HEK293T (cell line): ENCODE measurements at regions not wholly inside any gene's neighbourhood (a gene's known extent, or its start where the extent isn't known, plus 50 kb on each side); places are given as distances from the start of the nearest gene placed in this dataset.

Source experiments
- CTCF ChIA-PET: fragments of 350-600 bp; formaldehyde crosslinking; extraction: SDS; loops from one replicate; lab custom pipeline; 2021; ENCODE audit warnings: antibody characterized with exemption, inconsistent platforms; lab: Yijun Ruan, JAX
- POLR2A ChIA-PET: fragments of 350-600 bp; formaldehyde crosslinking; extraction: SDS; loops from one replicate; lab custom pipeline; 2020; ENCODE audit warnings: antibody characterized with exemption, inconsistent platforms; lab: Yijun Ruan, JAX
- DNase-seq: peaks from one replicate; pipeline ENCODE4 v3.0.0; 2012; ENCODE audit warnings: mixed read lengths; ENCODE audit errors: extremely low spot score
- ARNT ChIP-seq: fragments of 450-650 bp; IDR thresholded peaks from 2 replicates; pipeline ENCODE4 v1.6.1; 2017; ENCODE audit warnings: mild to moderate bottlenecking
- BHLHE40 ChIP-seq: fragments of 450-650 bp; IDR thresholded peaks from 2 replicates; pipeline ENCODE4 v1.6.1; 2016; ENCODE audit warnings: mild to moderate bottlenecking, moderate library complexity, borderline replicate concordance
- CTBP1 ChIP-seq: fragments of 450-650 bp; IDR thresholded peaks from 2 replicates; pipeline ENCODE4 v1.6.1; 2016; ENCODE audit warnings: borderline replicate concordance
- ELF4 ChIP-seq: fragments of 450-650 bp; IDR thresholded peaks from 2 replicates; pipeline ENCODE4 v1.6.1; 2017; ENCODE audit warnings: antibody characterized with exemption
- FOXA1 ChIP-seq: fragments of 450-650 bp; IDR thresholded peaks from 2 replicates; pipeline ENCODE4 v1.6.1; 2016; ENCODE audit warnings: mild to moderate bottlenecking
- FOXK2 ChIP-seq: fragments of 450-650 bp; IDR thresholded peaks from 2 replicates; pipeline ENCODE4 v1.6.1; 2016; ENCODE audit warnings: mild to moderate bottlenecking
- FOXM1 ChIP-seq: fragments of 450-650 bp; IDR thresholded peaks from 2 replicates; pipeline ENCODE4 v1.6.1; 2017; ENCODE audit warnings: mild to moderate bottlenecking, borderline replicate concordance
- HDGF ChIP-seq: fragments of 450-650 bp; IDR thresholded peaks from 2 replicates; pipeline ENCODE4 v1.6.1; 2017; ENCODE audit warnings: antibody characterized with exemption, borderline replicate concordance
- L3MBTL2 ChIP-seq: fragments of 450-650 bp; conservative IDR thresholded peaks from 2 replicates; pipeline ENCODE4 v1.6.1; 2016; ENCODE audit warnings: mild to moderate bottlenecking
- LEF1 ChIP-seq: fragments of 450-650 bp; IDR thresholded peaks from 2 replicates; pipeline ENCODE4 v1.6.1; 2017; ENCODE audit warnings: mild to moderate bottlenecking, borderline replicate concordance
- NFRKB ChIP-seq: fragments of 450-650 bp; IDR thresholded peaks from 2 replicates; pipeline ENCODE4 v1.6.1; 2016; ENCODE audit warnings: mild to moderate bottlenecking, moderate library complexity
- SP1 ChIP-seq: fragments of 450-650 bp; IDR thresholded peaks from 2 replicates; pipeline ENCODE4 v1.6.1; 2017
- SUZ12 ChIP-seq: fragments of 450-650 bp; IDR thresholded peaks from 2 replicates; pipeline ENCODE4 v1.6.1; 2016; ENCODE audit warnings: mild to moderate bottlenecking
- TARDBP ChIP-seq: fragments of 450-650 bp; IDR thresholded peaks from 2 replicates; pipeline ENCODE4 v1.6.1; 2016
- ZNF384 ChIP-seq: fragments of 450-650 bp; IDR thresholded peaks from 2 replicates; pipeline ENCODE4 v1.6.1; 2016
- TF ChIP-seq, protein P1 (sequence below): fragments of 450-650 bp; IDR thresholded peaks from 2 replicates; pipeline ENCODE4 v1.6.1; 2016

DNA sequence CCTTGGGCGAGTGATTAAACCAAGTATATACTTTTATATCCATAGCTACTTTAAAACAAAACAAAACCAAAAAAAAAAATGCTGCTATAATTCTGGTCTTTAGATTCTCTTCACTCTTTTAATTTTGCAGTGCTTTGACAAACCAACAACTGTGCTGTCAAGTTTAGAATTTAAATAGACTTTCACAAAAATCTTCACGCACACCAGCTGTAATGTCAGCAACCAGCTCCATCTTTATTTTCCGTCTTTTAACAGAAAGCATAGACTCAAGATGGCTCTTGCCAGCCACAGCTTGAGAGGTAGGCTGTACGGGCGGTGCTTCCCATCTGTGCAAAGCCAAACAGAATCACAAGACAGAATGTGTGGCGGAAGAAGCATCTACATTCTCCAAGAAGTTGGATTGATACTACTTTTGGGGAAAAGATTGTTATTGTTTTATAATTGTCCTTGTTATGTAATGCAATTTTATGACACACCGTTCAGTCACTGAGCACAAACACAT lies 388.3 kb upstream of the MAGEC2 start:
- DNase-seq = no peak
- POLR2A ChIA-PET = no interaction called here
- no peak for TF ChIP-seq FOXM1
- TF ChIP-seq ELF4 = no peak
- TF ChIP-seq NFRKB = no peak
- no peak for TF ChIP-seq SUZ12
- no peak for TF ChIP-seq ARNT
- TF ChIP-seq FOXK2 = no peak
- no peak for TF ChIP-seq BHLHE40
- no peak for TF ChIP-seq TARDBP
- TF ChIP-seq FOXA1 = no peak
- TF ChIP-seq SP1 = no peak
- no peak for TF ChIP-seq LEF1
- no peak for TF ChIP-seq CTBP1
- no peak for TF ChIP-seq L3MBTL2
- TF ChIP-seq, protein P1, sequence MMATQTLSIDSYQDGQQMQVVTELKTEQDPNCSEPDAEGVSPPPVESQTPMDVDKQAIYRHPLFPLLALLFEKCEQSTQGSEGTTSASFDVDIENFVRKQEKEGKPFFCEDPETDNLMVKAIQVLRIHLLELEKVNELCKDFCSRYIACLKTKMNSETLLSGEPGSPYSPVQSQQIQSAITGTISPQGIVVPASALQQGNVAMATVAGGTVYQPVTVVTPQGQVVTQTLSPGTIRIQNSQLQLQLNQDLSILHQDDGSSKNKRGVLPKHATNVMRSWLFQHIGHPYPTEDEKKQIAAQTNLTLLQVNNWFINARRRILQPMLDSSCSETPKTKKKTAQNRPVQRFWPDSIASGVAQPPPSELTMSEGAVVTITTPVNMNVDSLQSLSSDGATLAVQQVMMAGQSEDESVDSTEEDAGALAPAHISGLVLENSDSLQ = no peak
- TF ChIP-seq HDGF = no peak
- no peak for TF ChIP-seq ZNF384
- CTCF ChIA-PET = no interaction called here

DNA sequence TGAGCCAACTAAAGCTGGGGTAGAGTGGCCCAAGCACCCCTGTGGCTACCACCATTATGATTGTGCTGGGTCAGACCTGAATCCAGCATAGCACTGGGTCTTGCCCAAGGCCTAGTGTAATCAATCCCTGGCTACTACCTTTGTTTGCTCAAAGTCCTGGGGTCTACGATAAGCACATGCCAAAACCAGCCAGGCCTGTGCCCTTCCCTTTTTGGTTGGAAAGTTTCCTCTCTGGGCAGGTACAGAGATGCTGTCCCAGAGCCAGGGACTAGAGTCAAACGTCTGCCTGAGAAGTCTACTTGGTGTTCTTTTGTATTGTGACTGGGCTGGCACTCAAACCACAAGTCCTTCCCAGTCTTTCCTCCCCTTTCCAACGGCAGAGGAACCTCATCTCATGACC lies 371.5 kb upstream of the MAGEC2 start:
- DNase-seq = no peak
- POLR2A ChIA-PET = no interaction called here
- CTCF ChIA-PET = no interaction called here
- no peak for TF ChIP-seq LEF1

DNA sequence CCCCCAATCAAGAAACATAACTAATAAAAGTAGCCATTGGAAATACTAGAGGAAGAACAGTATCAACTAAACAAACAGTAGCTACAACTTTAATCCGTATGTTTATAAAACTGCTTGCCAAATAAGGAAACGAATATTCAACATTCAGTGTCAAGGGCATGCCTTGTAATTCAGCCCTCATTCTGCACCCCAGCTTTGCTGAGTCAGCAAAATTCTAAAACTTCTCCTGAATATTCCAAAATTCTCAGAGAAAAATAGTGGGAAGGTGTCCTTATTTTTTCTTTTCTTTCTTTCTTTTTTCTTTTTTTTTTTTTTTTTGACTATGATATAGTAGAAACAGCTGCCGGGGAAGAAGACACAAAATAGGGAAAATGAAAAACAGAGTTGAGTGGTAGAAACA lies 344.8 kb upstream of the MAGEC2 start:
- no peak for DNase-seq
- ChIA-PET POLR2A (no interaction called here), CTCF (no interaction called here)
- TF ChIP-seq CTBP1 (no peak), FOXA1 (no peak), FOXM1 (no peak)

DNA sequence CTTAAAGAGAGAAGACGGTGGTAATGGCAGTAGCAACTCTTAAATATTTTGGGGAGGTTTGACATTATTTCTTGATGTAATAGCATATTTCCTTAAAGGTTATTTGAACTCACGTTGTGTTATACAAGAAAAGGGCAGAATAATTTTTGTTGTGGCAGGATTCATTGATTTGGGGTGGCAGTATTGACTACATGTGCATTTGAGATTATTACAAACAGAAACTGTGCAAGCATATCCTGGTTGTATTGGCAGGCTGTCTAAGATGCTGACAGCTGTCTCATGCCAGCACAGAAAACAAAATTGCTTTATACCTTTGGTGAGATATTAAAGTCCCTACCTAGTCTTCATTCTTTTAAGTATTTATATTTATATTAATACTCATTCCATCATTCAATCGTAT lies 300.7 kb upstream of the MAGEC2 start:
- DNase-seq = no peak
- TF ChIP-seq LEF1 (no peak), L3MBTL2 (no peak), CTBP1 (no peak), FOXA1 (no peak), SUZ12 (no peak), ELF4 (no peak), ARNT (no peak), HDGF (no peak), BHLHE40 (no peak), FOXK2 (no peak), NFRKB (no peak), ZNF384 (no peak)
- ChIA-PET CTCF (no interaction called here), POLR2A (no interaction called here)

DNA sequence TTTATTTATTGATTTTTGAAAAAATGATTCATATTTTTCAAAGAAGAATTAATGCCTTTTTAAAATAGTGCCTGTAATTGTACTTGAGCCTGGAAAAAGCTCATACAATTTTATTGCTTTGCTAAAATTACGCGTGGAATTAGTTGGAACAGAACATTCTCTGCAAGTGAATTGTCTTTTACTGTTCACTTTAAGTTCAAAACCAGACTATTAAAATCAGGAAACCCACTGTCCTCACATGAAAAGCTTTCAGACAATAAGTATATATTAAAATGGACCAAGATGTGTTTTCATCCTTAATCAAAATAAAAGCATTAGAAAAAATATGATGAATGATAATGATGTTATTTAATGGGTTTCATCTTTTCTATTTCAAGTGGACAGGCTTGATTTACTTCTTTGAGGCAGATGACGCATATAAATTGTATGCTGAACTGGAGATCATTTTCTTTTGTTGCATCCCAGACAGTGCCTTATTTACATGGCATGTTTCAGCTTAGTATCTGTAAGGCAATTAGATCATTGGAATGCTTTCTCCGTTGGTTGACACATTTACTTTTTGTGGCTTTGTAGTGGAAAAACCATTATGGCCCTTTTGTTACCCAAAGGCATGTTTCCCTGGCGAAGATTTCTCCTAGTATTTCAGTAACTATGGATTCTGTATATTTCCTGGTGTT lies 299.0 kb upstream of the MAGEC2 start:
- ChIA-PET POLR2A (no interaction called here), CTCF (no interaction called here)
- no peak for DNase-seq
- TF ChIP-seq LEF1 (no peak), ARNT (no peak), FOXM1 (no peak), HDGF (no peak), SUZ12 (no peak), BHLHE40 (no peak), FOXA1 (no peak), ELF4 (no peak), L3MBTL2 (no peak), TARDBP (no peak), FOXK2 (no peak), ZNF384 (no peak), NFRKB (no peak)
- TF ChIP-seq, protein P1 = no peak

DNA sequence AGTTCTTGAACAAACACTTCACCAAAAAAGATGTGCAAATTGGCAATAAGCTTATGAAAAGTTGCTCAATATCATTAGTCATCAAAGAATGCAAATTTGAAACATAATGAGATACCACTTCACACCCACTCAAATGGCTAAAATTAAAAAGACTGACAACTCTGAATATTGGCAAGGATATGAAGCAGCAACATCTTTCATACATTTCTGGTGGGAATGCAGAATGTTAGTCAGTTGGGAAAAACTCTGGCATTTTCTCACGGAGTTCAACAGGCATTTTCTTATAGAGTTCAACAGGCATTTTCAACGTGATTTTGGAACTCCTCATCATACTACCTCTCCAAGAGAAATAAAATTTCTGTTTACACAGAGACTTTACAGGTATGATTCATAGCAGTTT lies 297.4 kb upstream of the MAGEC2 start:
- ChIA-PET POLR2A (no interaction called here), CTCF (no interaction called here)
- no peak for DNase-seq
- TF ChIP-seq BHLHE40 (no peak), FOXA1 (no peak), LEF1 (no peak), ELF4 (no peak), L3MBTL2 (no peak), SUZ12 (no peak), FOXM1 (no peak), HDGF (no peak), ARNT (no peak), NFRKB (no peak), FOXK2 (no peak)
- TF ChIP-seq, protein P1 = no peak
